SIG-M5 treated with dmso at 0.1 percent for 504 hours (cell line): ENCODE measurements at regions not wholly inside any gene's neighbourhood (a gene's known extent, or its start where the extent isn't known, plus 50 kb on each side); places are given as distances from the start of the nearest gene placed in this dataset.
A peak's percentile ranks its signal among the peaks of the same experiment; 100 is the strongest.
"Not testable (repeated sequence)": the region's sequence is repeated elsewhere in the genome, so short reads cannot be mapped to it uniquely, and the experiment has no call there.

Experiments
- DNase-seq: peaks from one replicate; lab custom pipeline; 2025; ENCODE audit not compliant: unreplicated experiment; lab: John Stamatoyannopoulos, UW

GRCh38 chr7:67875558-67875957, 878.9 kb downstream of the TYW1 start:
- no peak for DNase-seq

GRCh38 chr7:67878808-67879207, 882.2 kb downstream of the TYW1 start:
- no peak for DNase-seq

GRCh38 chr7:67882843-67883242, 886.2 kb downstream of the TYW1 start:
- DNase-seq, result no peak

GRCh38 chr7:67890316-67890715, 893.7 kb downstream of the TYW1 start:
- DNase-seq, result no peak

- no peak for DNase-seq
Observed at GRCh38 chr7:67894746-67895145, 898.1 kb downstream of the TYW1 start.

GRCh38 chr7:67896721-67897120, 900.1 kb downstream of the TYW1 start:
- no peak for DNase-seq

- DNase-seq, result no peak
Observed at GRCh38 chr7:67900456-67900855, 903.8 kb downstream of the TYW1 start.

- DNase-seq, result no peak
Observed at GRCh38 chr7:67901808-67902480, 905.3 kb downstream of the TYW1 start.

- DNase-seq, result no peak
Observed at GRCh38 chr7:67907792-67908191, 911.2 kb downstream of the TYW1 start.

GRCh38 chr7:67912437-67912836, 915.8 kb downstream of the TYW1 start:
- DNase-seq, result no peak

- no peak for DNase-seq
Observed at GRCh38 chr7:67913604-67914003, 917.0 kb downstream of the TYW1 start.

GRCh38 chr7:67916111-67916510, 919.5 kb downstream of the TYW1 start:
- not testable (repeated sequence) for DNase-seq

GRCh38 chr7:67916571-67917436, 920.2 kb downstream of the TYW1 start:
- DNase-seq, result no peak

GRCh38 chr7:67917437-67917755, 920.8 kb downstream of the TYW1 start:
- DNase-seq, result no peak

GRCh38 chr7:67918158-67918557, 921.5 kb downstream of the TYW1 start:
- peak; percentile 59 for DNase-seq

- DNase-seq, result no peak
Observed at GRCh38 chr7:67923286-67923685, 926.7 kb downstream of the TYW1 start.

- no peak for DNase-seq
Observed at GRCh38 chr7:67928141-67928540, 931.5 kb downstream of the TYW1 start.

- not testable (repeated sequence) for DNase-seq
Observed at GRCh38 chr7:67936447-67936846, 939.8 kb downstream of the TYW1 start.

GRCh38 chr7:67940400-67940799, 943.8 kb downstream of the TYW1 start:
- DNase-seq, result no peak

GRCh38 chr7:67947191-67947590, 950.6 kb downstream of the TYW1 start:
- DNase-seq, result no peak

GRCh38 chr7:67947646-67948045, 951.0 kb downstream of the TYW1 start:
- DNase-seq, result no peak

- no peak for DNase-seq
Observed at GRCh38 chr7:67950321-67951083, 953.9 kb downstream of the TYW1 start.
